H9 (cell line): ENCODE measurements at regions not wholly inside any gene's neighbourhood (a gene's known extent, or its start where the extent isn't known, plus 50 kb on each side); places are given as distances from the start of the nearest gene placed in this dataset.

Source experiments
- DNase-seq: peaks from one replicate; pipeline ENCODE4 v3.0.0-alpha.2; 2017
- H2AFZ ChIP-seq: one replicate; pipeline ENCODE4 v1.6.1; 2013; ENCODE audit warnings: mild to moderate bottlenecking, low read length, control low read depth, moderate library complexity
- H2AK5ac ChIP-seq: 2 replicates; pipeline ENCODE4 v1.6.1; 2013; ENCODE audit warnings: low read length, control low read depth, mixed read lengths; ENCODE audit not compliant: insufficient read length
- H2BK120ac ChIP-seq: one replicate; pipeline ENCODE4 v1.6.1; 2013; ENCODE audit warnings: low read depth, mild to moderate bottlenecking, low read length, control low read depth, inconsistent platforms; ENCODE audit not compliant: poor library complexity, severe bottlenecking
- H2BK12ac ChIP-seq: 2 replicates; pipeline ENCODE4 v1.6.1; 2013; ENCODE audit warnings: low read length, control low read depth, mixed read lengths, low read depth; ENCODE audit not compliant: insufficient read length
- H2BK15ac ChIP-seq: 2 replicates; pipeline ENCODE4 v1.6.1; 2013; ENCODE audit warnings: low read depth, low read length, control low read depth
- H2BK20ac ChIP-seq: one replicate; pipeline ENCODE4 v1.6.1; 2013; ENCODE audit warnings: low read depth, mild to moderate bottlenecking, low read length, control low read depth, inconsistent platforms; ENCODE audit not compliant: poor library complexity, severe bottlenecking
- H2BK5ac ChIP-seq: 2 replicates; pipeline ENCODE4 v1.6.1; 2013; ENCODE audit warnings: low read length, control low read depth, mixed read lengths; ENCODE audit not compliant: insufficient read length
- H3K14ac ChIP-seq: 2 replicates; pipeline ENCODE4 v1.6.1; 2013; ENCODE audit warnings: low read length, control low read depth; ENCODE audit not compliant: insufficient read depth
- H3K18ac ChIP-seq: 2 replicates; pipeline ENCODE4 v1.6.1; 2013; ENCODE audit warnings: low read depth, mild to moderate bottlenecking, mixed read lengths, low read length, control low read depth; ENCODE audit not compliant: insufficient read length
- H3K23ac ChIP-seq: 2 replicates; pipeline ENCODE4 v1.6.1; 2013; ENCODE audit warnings: low read length, control low read depth, mixed read lengths, low read depth; ENCODE audit not compliant: insufficient read length
- H3K23me2 ChIP-seq: 2 replicates; pipeline ENCODE4 v1.6.1; 2013; ENCODE audit warnings: low read depth, mild to moderate bottlenecking, mixed read lengths, low read length, control low read depth; ENCODE audit not compliant: insufficient read length, poor library complexity, severe bottlenecking
- H3K27ac ChIP-seq: 2 replicates; pipeline ENCODE4 v1.5.1; 2013; ENCODE audit warnings: low read length, control low read depth, mixed read lengths, low read depth; ENCODE audit not compliant: insufficient read length
- H3K27me3 ChIP-seq: 2 replicates; pipeline ENCODE4 v1.6.1; 2013; ENCODE audit warnings: low read length, control low read depth, inconsistent platforms; ENCODE audit not compliant: insufficient read depth
- H3K4ac ChIP-seq: 2 replicates; pipeline ENCODE4 v1.6.1; 2013; ENCODE audit warnings: low read depth, mild to moderate bottlenecking, control low read depth, inconsistent platforms, low read length, moderate library complexity
- H3K4me1 ChIP-seq: 2 replicates; pipeline ENCODE4 v1.6.1; 2013; ENCODE audit warnings: low read length, control low read depth, inconsistent platforms; ENCODE audit not compliant: insufficient read depth
- H3K4me2 ChIP-seq: 2 replicates; pipeline ENCODE4 v1.6.1; 2013; ENCODE audit warnings: low read length, control low read depth, mixed read lengths; ENCODE audit not compliant: insufficient read length, insufficient read depth
- H3K56ac ChIP-seq: 2 replicates; pipeline ENCODE4 v1.6.1; 2013; ENCODE audit warnings: low read depth, mild to moderate bottlenecking, mixed read lengths, low read length, control low read depth; ENCODE audit not compliant: insufficient read length
- H3K79me1 ChIP-seq: 2 replicates; pipeline ENCODE4 v1.6.1; 2013; ENCODE audit warnings: low read depth, mild to moderate bottlenecking, moderate library complexity, low read length, control low read depth, inconsistent platforms; ENCODE audit not compliant: insufficient read depth, poor library complexity, severe bottlenecking
- H3K79me2 ChIP-seq: 2 replicates; pipeline ENCODE4 v1.6.1; 2013; ENCODE audit warnings: low read length, control low read depth, inconsistent platforms; ENCODE audit not compliant: insufficient read depth
- H3K9ac ChIP-seq: 2 replicates; pipeline ENCODE4 v1.6.1; 2013; ENCODE audit warnings: low read length, control low read depth, mixed read lengths; ENCODE audit not compliant: insufficient read length; ENCODE audit errors: extremely low read depth
- H3K9me3 ChIP-seq: one replicate; pipeline ENCODE4 v1.6.1; 2013; ENCODE audit warnings: low read depth, low read length, inconsistent platforms; ENCODE audit not compliant: control insufficient read depth
- H3T11ph ChIP-seq: one replicate; pipeline ENCODE4 v1.6.1; 2013; ENCODE audit warnings: mild to moderate bottlenecking, low read length, control low read depth, inconsistent platforms
- H4K20me1 ChIP-seq: one replicate; pipeline ENCODE4 v1.6.1; 2013; ENCODE audit not compliant: control insufficient read depth, insufficient read length, insufficient read depth
- H4K5ac ChIP-seq: 2 replicates; pipeline ENCODE4 v1.6.1; 2013; ENCODE audit warnings: low read depth, mild to moderate bottlenecking, mixed read lengths, low read length, control low read depth; ENCODE audit not compliant: insufficient read length
- H4K8ac ChIP-seq: replicated peaks from 2 replicates; pipeline ENCODE4 v1.6.1; 2013; ENCODE audit warnings: low read length, control low read depth, mixed read lengths, low read depth; ENCODE audit not compliant: insufficient read length
- H4K91ac ChIP-seq: 2 replicates; pipeline ENCODE4 v1.6.1; 2013; ENCODE audit warnings: low read depth, mild to moderate bottlenecking, moderate library complexity, mixed read lengths, low read length, control low read depth; ENCODE audit not compliant: insufficient read length
- H3K27ac Mint-ChIP-seq, 3 experiments: 2 replicates in 2 of 3; 3 replicates in 1 of 3; pipeline ENCODE4 v1.8.0; 2020 to 2021; ENCODE audit warnings: mixed read lengths in 3 of 3, mild to moderate bottlenecking in 1 of 3, moderate library complexity in 1 of 3
- H3K27me3 Mint-ChIP-seq: 2 replicates; pipeline ENCODE4 v1.8.0; 2021; ENCODE audit warnings: low read depth, mild to moderate bottlenecking, moderate library complexity, mixed read lengths
- H3K36me3 Mint-ChIP-seq, 3 experiments: 2 replicates in 2 of 3; 3 replicates in 1 of 3; pipeline ENCODE4 v1.8.0; 2020 to 2021; ENCODE audit warnings: low read depth in 3 of 3, mixed read lengths in 3 of 3; ENCODE audit not compliant: insufficient read depth in 1 of 3
- H3K4me1 Mint-ChIP-seq, 2 experiments: 2 replicates each; pipeline ENCODE4 v1.8.0; 2020; ENCODE audit warnings: mixed read lengths in 2 of 2
- H3K4me3 Mint-ChIP-seq, 2 experiments: 2 replicates in 1 of 2; 3 replicates in 1 of 2; pipeline ENCODE4 v1.8.0; 2020 to 2021; ENCODE audit warnings: mild to moderate bottlenecking in 2 of 2, mixed read lengths in 2 of 2, moderate library complexity in 1 of 2
- H3K9me3 Mint-ChIP-seq, 2 experiments: 2 replicates in 1 of 2; 3 replicates in 1 of 2; pipeline ENCODE4 v1.8.0; 2020; ENCODE audit warnings: mild to moderate bottlenecking in 2 of 2, mixed read lengths in 2 of 2, moderate library complexity in 1 of 2
- CTCF ChIP-seq: fragments of 200-600 bp; sonication (generic); conservative IDR thresholded peaks from 3 replicates; pipeline ENCODE4 v1.8.0; 2021; ENCODE audit warnings: antibody characterized with exemption, mild to moderate bottlenecking

- H2BK120ac ChIP-seq, result no peak overlapping the region
- H3K9me3 ChIP-seq, result no peaks in the 10 kb centered on the region
- H3K23me2 ChIP-seq, result no peaks in the 10 kb centered on the region
- Mint-ChIP-seq H3K36me3 (no peaks in the 10 kb centered on the region; a peak in 1 of 7 replicates), H3K4me3 (no peak overlapping the region), H3K27ac (no peak overlapping the region), H3K27me3 (no peaks in the 10 kb centered on the region), H3K9me3 (no peaks in the 10 kb centered on the region; a peak in 2 of 5 replicates), H3K4me1 (no peaks in the 10 kb centered on the region)
- no peak overlapping the region for H2BK15ac ChIP-seq
- H3K4me2 ChIP-seq, result no peak overlapping the region
- no peaks in the 10 kb centered on the region for H4K20me1 ChIP-seq
- DNase-seq, result no peak
- H3K23ac ChIP-seq, result no peak overlapping the region
- no peaks in the 10 kb centered on the region for H3K79me1 ChIP-seq
- H2BK5ac ChIP-seq, result no peak overlapping the region
- no peak overlapping the region for H4K5ac ChIP-seq
- H4K8ac ChIP-seq, result no peak overlapping the region
- H2BK20ac ChIP-seq, result no peak overlapping the region
- no peak overlapping the region for H2BK12ac ChIP-seq
- H3K4ac ChIP-seq, result no peak overlapping the region
- no peak overlapping the region for H3T11ph ChIP-seq
- H3K14ac ChIP-seq, result no peak overlapping the region
- H2AK5ac ChIP-seq, result no peak overlapping the region
- no peak overlapping the region for H4K91ac ChIP-seq
- no peaks in the 10 kb centered on the region for H3K79me2 ChIP-seq
- no peak overlapping the region for H3K9ac ChIP-seq
- TF ChIP-seq CTCF, result no peak
- H3K27me3 ChIP-seq, result no peaks in the 10 kb centered on the region
- H2AFZ ChIP-seq, result no peak overlapping the region
- H3K56ac ChIP-seq, result no peak overlapping the region
- H3K27ac ChIP-seq, result no peak overlapping the region
- no peaks in the 10 kb centered on the region for H3K4me1 ChIP-seq
- H3K18ac ChIP-seq, result no peak overlapping the region
Observed at GRCh38 chr3:191813245-191813644, 352.3 kb downstream of the PYDC2 start.
